ENCODE measurements at regions not wholly inside any gene's neighbourhood (a gene's known extent, or its start where the extent isn't known, plus 50 kb on each side); places are given as distances from the start of the nearest gene placed in this dataset.

DNA sequence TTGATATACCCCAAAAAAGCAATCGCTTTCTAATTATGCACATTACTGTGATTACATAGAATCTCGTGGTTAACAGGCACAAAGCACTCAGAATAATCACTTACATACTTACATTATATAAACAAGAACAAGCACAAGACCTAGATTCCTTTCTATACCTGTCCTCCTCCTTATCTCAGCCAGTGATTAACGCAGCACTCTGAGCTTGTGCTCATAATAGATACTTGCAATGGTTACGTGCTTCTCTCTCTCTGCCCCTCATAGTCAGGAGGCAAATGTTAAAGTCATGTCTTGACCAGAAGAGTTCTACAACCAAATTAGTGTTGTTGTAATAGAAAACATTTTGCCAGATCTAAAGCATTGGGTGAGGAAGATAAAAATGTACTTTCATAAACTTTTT, 342.2 kb upstream of the PKDCC start:
- intact Hi-C loops (cut with DNase I, micrococcal nuclease), result no loop called here
- DNase-seq (no peak), ATAC-seq (no peak)

- no peak for ATAC-seq
- no peak for DNase-seq
- intact Hi-C loops (cut with DNase I, micrococcal nuclease), result no loop called here
These were observed 341.5 kb upstream of the PKDCC start for GRCh38 chr2:41706286-41706685.

DNA sequence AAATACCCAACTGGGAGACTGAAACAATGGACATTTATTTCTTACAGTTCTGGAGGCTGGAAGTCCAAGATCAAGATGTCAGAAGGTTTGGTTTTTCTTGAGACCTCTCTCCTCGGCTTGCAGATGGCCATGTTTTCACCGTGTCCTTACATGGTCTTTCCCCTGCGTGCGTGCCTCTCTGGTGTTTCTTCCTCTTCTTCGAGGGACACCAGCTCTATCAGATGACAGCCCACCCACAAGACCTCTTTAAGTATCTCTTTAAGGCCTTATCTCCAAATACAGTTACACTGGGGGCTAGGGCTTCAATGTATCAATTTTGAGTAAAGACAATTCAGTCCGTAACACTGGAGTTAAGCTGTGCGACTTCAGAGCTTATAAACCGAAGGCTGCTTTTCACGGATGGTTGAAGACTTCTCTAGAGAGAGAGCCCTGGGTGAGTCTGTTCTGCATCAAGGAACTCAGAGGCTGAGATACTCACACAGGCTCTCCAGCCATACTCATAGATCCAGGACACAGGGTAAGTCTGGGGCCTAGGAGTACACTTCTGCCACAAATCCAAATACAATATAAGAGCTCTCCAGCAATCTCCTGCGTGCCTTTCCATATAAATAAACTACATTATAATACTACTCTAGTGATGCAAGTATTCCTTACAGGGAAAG, 339.9 kb upstream of the PKDCC start:
- ATAC-seq (no peak), DNase-seq (no peak)
- intact Hi-C loops (cut with DNase I, micrococcal nuclease), result no loop called here

DNA sequence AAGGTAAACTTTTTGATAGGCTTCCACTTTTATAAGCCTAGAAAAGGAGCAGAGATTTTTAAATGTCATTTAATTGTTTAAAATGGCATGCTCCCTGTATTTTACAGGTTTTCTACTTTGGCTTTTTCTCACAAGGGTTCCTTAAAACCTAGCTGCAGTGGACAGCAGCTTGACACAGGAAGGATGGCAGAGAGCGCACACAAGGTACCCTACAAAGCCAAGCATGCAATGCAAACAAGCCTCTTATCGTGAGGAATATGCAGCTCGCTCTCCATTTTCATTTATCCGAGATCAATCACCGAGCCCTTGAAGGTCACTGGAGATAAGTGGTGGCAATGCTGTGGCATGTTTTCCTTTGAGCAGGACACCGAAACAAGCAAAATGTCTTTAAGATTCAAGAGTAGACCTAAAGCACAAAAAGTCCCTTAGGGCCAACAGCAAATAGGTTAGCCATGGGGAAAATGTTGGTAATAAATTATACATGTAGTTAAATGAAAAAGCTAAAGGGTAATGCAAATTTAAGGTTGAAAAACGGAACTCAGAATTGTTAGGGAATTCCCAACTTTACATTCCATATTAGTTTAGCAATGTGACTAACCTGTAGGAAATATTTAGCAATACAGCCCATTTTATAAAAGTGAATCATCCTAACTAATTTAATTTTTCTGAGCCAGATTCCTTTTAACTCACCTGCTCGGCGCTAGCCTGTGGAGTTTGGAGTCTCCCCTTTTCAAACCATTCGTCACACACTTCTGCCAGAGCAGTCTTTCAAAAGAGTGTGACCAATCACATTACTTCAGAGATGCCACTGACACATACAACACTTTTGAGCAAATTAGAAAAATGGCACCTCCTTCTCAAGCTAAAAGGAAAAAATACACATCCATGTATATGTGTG, 337.9 kb upstream of the PKDCC start:
- no peak for ATAC-seq
- DNase-seq, result no peak
- intact Hi-C loops (cut with DNase I, micrococcal nuclease), result no loop called here

DNA sequence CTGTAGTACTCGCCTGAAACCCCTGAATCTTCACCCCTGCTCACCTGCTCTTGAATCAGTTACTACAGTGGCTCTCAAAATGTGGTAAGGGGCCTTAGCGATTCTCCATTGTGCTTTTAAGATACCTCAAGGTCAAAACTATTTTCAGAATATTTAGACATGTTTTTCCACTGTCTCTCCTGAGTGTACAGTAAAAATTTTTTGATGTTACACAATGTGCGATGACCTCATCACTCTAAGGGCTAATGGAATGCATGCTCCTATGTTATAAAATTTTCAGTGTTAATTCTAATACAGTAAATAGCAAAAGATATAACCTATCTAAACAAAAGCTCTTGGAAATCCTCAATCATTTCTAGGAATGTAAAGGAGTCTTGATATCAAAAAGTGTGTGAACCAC, 336.9 kb upstream of the PKDCC start:
- DNase-seq, result no peak
- ATAC-seq, result no peak
- intact Hi-C loops (cut with DNase I, micrococcal nuclease), result no loop called here

DNA sequence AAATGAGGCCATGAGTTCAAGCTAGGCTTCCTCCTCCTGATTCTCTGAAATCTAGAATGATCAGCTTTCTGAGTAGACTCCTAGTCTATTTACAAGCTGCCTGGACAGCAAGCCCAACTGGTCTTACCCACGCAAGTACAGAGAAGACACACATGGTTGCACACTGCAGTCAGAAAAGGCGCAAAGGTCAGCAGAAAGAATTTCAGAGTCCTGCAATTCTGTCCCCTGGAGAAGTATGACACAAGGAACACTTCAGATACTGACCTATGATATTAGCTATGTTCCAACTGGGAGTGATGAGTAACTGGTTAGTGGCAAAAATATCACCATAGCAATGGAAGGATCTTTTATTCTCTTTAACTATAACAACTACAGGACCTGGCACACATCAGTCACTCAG, 336.1 kb upstream of the PKDCC start:
- no peak for ATAC-seq
- intact Hi-C loops (cut with DNase I, micrococcal nuclease), result no loop called here
- no peak for DNase-seq

DNA sequence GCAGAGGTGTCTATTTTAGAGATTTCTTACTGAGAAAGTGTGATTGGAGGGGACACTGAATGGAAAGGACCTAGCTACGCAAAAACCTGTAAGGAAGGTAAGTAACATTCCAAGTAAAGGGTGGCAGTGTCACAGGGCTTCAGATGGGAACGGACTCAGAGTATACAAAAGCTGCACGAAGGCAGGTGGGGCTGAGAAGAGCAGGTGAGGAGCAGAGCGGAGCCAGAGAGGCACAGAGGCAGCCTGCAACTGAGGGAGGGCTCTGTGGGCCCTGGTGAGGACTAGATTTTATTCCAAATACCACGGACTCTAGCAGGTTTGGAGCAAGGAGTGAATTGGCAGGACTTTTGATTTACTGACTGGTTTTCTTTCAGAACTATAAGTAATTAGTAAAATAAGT, 331.3 kb upstream of the PKDCC start:
- no peak for ATAC-seq

DNA sequence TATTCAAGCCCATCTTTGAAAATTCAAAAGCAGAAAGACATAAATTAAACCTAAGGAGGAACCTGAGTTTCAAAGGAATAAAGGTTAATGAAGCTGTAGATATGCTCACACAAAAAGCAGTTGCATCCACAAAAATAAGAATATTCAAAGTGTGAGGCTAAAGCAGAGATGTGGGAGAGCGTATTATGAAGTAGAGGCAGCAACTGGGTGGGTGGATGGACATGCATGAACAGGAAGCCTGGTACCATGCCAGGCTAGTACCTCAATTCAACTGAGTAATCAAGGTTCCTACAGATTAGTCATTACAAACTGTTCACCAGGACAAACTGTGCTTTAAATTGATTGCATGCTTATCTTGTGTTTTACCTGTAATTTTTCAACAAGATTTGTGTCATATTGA, 330.0 kb upstream of the PKDCC start:
- intact Hi-C loops (cut with DNase I, micrococcal nuclease), result no loop called here
- no peak for DNase-seq
- no peak for ATAC-seq

More for the DNA sequence above, 331.3 kb upstream of the PKDCC start:
- intact Hi-C loops (cut with DNase I, micrococcal nuclease), result no loop called here
- no peak for DNase-seq

- ATAC-seq (no peak), DNase-seq (no peak)
- intact Hi-C loops (cut with DNase I, micrococcal nuclease), result no loop called here
These were observed 329.1 kb upstream of the PKDCC start for GRCh38 chr2:41718705-41719104.

DNA sequence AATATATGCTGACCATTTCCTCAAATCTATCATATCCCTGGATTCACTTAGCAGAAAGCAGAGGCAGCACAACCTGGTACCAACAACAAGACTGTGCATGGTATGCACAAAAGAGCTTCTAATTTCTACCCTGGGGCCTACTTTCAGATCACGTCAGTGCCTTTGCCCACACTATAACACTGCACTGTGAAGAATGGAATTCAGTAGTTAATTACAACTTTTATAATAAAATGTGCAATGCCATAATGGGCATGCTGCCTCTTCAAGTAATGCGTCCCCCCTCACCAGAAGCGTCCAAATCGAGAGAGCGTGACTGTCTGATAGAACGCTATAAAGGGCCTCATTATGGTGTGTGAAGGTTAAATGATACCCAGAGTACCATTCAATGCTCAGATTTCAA, 328.1 kb upstream of the PKDCC start:
- DNase-seq (no peak), ATAC-seq (no peak)
- intact Hi-C loops (cut with DNase I, micrococcal nuclease), result no loop called here

- intact Hi-C loops (cut with DNase I, micrococcal nuclease), result no loop called here
- DNase-seq, result no peak
- no peak for ATAC-seq
These were observed 327.2 kb upstream of the PKDCC start for GRCh38 chr2:41720331-41721251.

DNA sequence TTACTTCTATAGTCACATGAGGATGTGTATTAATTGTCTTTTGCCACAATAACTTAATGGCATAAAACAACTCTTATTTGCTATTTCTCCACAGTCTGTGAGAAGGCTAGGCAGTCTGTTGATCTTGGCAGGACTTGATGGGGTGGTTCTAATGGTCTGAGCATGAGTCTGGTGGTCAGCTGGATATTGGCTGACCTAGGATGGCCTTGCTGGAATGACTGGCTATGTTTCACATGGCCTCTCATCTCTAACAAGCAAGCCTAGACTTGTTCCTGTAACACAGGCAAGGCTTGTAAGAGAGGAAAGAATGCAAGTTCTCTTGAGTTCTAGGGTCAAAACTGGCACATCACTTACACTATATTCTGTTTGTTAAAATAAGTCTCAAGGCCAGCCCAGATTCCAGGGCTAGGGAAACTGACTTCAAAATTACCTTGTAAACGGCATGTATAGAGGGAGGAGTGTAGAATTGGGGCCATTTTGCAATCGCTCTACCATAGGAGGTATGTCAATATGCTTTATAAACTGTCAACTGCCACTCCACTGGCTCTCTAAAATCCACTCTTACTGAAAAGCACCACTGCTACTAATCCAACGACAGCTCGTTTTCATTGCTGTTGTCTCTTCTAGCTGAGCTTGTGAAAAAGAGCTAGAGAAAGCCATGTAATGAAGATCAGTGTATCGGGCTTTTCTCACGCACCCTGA, 325.0 kb upstream of the PKDCC start:
- intact Hi-C loops (cut with DNase I, micrococcal nuclease), result no loop called here
- no peak for DNase-seq
- ATAC-seq, result no peak

GRCh38 chr2:41723526-41723925, 324.3 kb upstream of the PKDCC start:
- intact Hi-C loops (cut with DNase I, micrococcal nuclease), result no loop called here
- no peak for ATAC-seq
- DNase-seq, result no peak

DNA sequence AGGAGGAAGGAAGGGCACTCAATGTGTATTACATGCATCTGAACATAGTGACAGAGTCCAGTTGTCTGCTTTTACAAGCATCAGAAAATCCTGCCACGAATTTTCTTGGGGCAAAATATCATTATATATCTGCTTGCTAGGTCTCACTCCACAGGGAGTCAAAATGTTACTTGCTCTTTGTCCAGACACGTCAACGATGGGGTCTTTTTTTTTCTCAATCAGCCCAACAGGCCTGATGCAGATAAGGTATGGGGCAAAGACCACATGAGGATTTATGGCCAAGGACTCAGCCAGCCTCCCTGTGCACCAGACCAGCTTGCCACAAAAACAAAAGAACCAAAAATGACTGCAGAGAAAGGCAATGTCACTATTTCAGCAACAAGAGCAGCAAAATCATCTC, 323.4 kb upstream of the PKDCC start:
- DNase-seq (no peak), ATAC-seq (no peak)
- intact Hi-C loops (cut with DNase I, micrococcal nuclease), result no loop called here

DNA sequence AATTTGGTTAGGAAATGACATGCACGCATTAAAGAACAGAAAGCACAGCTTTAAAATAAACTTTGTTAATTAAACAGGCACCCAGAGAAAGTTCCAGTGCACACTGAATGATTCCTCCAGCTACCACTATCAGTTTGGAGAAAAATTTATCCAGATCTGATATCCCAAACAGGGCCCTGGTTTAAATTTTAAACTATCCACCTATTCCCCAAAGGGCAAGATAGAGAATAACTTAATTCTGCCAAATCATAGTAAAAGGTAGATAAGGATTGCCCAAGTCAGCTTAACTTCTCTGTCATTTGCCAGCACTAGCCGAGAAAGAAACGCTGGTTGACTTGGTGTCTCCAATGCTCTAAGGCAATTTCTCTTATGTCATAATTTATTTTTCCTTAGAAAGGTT, 321.9 kb upstream of the PKDCC start:
- ATAC-seq, result no peak

DNA sequence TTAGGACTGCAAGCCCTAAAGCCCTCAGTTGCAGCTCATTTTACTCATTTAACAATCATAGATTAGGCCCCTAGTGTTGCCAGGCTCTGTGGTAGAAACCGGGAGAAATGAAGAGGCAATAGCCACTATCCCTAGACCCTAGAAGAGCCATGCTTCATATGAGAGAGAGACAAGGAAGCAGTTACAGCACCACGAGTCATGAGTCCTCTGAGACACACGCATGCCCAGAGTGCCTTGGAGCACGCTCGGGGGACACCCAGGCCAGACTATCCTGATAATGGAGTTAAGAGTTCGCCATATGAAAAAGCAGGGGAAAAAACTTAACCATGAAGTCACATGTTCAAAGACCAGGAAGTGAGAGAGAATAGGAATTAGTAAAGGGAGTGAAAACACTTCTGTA, 321.5 kb upstream of the PKDCC start:
- intact Hi-C loops (cut with DNase I, micrococcal nuclease), result no loop called here
- ATAC-seq (no peak), DNase-seq (no peak)

More for the DNA sequence above, 321.9 kb upstream of the PKDCC start:
- no peak for DNase-seq
- intact Hi-C loops (cut with DNase I, micrococcal nuclease), result no loop called here

- no peak for ATAC-seq
- DNase-seq, result no peak
- intact Hi-C loops (cut with DNase I, micrococcal nuclease), result no loop called here
These were observed 320.7 kb upstream of the PKDCC start for GRCh38 chr2:41727152-41727551.

GRCh38 chr2:41727711-41728110, 320.1 kb upstream of the PKDCC start:
- intact Hi-C loops (cut with DNase I, micrococcal nuclease), result no loop called here
- ATAC-seq, result no peak
- no peak for DNase-seq

GRCh38 chr2:41728788-41729338, 319.0 kb upstream of the PKDCC start:
- no peak for DNase-seq
- intact Hi-C loops (cut with DNase I, micrococcal nuclease), result no loop called here
- no peak for ATAC-seq

All from left colon (tissue), 2 donors.